Activated naive CD4-positive, alpha-beta T cell treated with anti-CD3 and anti-CD28 coated beads, Interleukin-2, amount 50 U/mL, for 24 hours (primary cell): ENCODE measurements at regions not wholly inside any gene's neighbourhood (a gene's known extent, or its start where the extent isn't known, plus 50 kb on each side); places are given as distances from the start of the nearest gene placed in this dataset.
"Not testable (repeated sequence)": the region's sequence is repeated elsewhere in the genome, so short reads cannot be mapped to it uniquely, and the experiment has no call there.

ENCODE experiments used
- H3K27ac Mint-ChIP-seq: one replicate; pipeline ENCODE4 v1.8.0; 2021; ENCODE audit warnings: mild to moderate bottlenecking, mixed read lengths
- H3K27me3 Mint-ChIP-seq: one replicate; pipeline ENCODE4 v1.8.0; 2021; ENCODE audit warnings: mixed read lengths
- H3K36me3 Mint-ChIP-seq: one replicate; pipeline ENCODE4 v1.8.0; 2021; ENCODE audit warnings: mixed read lengths
- H3K4me1 Mint-ChIP-seq: one replicate; pipeline ENCODE4 v1.8.0; 2021; ENCODE audit warnings: mixed read lengths
- H3K4me3 Mint-ChIP-seq: one replicate; pipeline ENCODE4 v1.8.0; 2021; ENCODE audit warnings: mild to moderate bottlenecking, mixed read lengths
- H3K9me3 Mint-ChIP-seq: one replicate; pipeline ENCODE4 v1.8.0; 2021; ENCODE audit warnings: mixed read lengths

- H3K36me3 Mint-ChIP-seq, H3K4me1 Mint-ChIP-seq, H3K27me3 Mint-ChIP-seq, H3K27ac Mint-ChIP-seq, H3K9me3 Mint-ChIP-seq, H3K4me3 Mint-ChIP-seq: not testable (repeated sequence)
These were observed 186.1 kb downstream of the SAMD5 start for GRCh38 chr6:147694556-147694955.

- Mint-ChIP-seq H3K27ac (no peak overlapping the region), H3K9me3 (no peaks in the 10 kb centered on the region), H3K4me1 (no peaks in the 10 kb centered on the region), H3K4me3 (no peak overlapping the region), H3K27me3 (peaks cover 1% of the 10 kb centered on the region), H3K36me3 (no peaks in the 10 kb centered on the region)
These were observed 187.3 kb downstream of the SAMD5 start for GRCh38 chr6:147695819-147696218.

- no peaks in the 10 kb centered on the region for H3K4me1 Mint-ChIP-seq
- H3K36me3 Mint-ChIP-seq, result no peaks in the 10 kb centered on the region
- H3K27ac Mint-ChIP-seq, result no peak overlapping the region
- H3K4me3 Mint-ChIP-seq, result no peak overlapping the region
- H3K9me3 Mint-ChIP-seq, result no peaks in the 10 kb centered on the region
- H3K27me3 Mint-ChIP-seq, result peaks cover 1% of the 10 kb centered on the region
These were observed 190.7 kb downstream of the SAMD5 start for GRCh38 chr6:147699140-147699539.

- Mint-ChIP-seq H3K4me1 (no peaks in the 10 kb centered on the region), H3K27me3 (peaks cover 1% of the 10 kb centered on the region), H3K27ac (no peak overlapping the region), H3K9me3 (no peaks in the 10 kb centered on the region), H3K4me3 (no peak overlapping the region), H3K36me3 (no peaks in the 10 kb centered on the region)
These were observed 191.1 kb downstream of the SAMD5 start for GRCh38 chr6:147699637-147700036.

GRCh38 chr6:147700436-147701209 is 192.1 kb downstream of the SAMD5 start:
- Mint-ChIP-seq H3K36me3 (no peaks in the 10 kb centered on the region), H3K4me1 (no peaks in the 10 kb centered on the region)

GRCh38 chr6:147704691-147705090 is 196.2 kb downstream of the SAMD5 start:
- Mint-ChIP-seq H3K9me3 (no peaks in the 10 kb centered on the region), H3K27ac (no peak overlapping the region), H3K4me1 (no peaks in the 10 kb centered on the region), H3K27me3 (no peaks in the 10 kb centered on the region), H3K36me3 (no peaks in the 10 kb centered on the region), H3K4me3 (no peak overlapping the region)

More at GRCh38 chr6:147700436-147701209, 192.1 kb downstream of the SAMD5 start:
- no peaks in the 10 kb centered on the region for H3K27me3 Mint-ChIP-seq
- no peak overlapping the region for H3K4me3 Mint-ChIP-seq
- no peaks in the 10 kb centered on the region for H3K9me3 Mint-ChIP-seq
- no peak overlapping the region for H3K27ac Mint-ChIP-seq

- H3K4me3 Mint-ChIP-seq, result no peak overlapping the region
- no peaks in the 10 kb centered on the region for H3K27me3 Mint-ChIP-seq
These were observed 199.0 kb downstream of the SAMD5 start for GRCh38 chr6:147707524-147707923.

GRCh38 chr6:147708170-147708569 is 199.7 kb downstream of the SAMD5 start:
- no peak overlapping the region for H3K27ac Mint-ChIP-seq
- H3K4me1 Mint-ChIP-seq, result no peaks in the 10 kb centered on the region

More at GRCh38 chr6:147707524-147707923, 199.0 kb downstream of the SAMD5 start:
- Mint-ChIP-seq H3K27ac (no peak overlapping the region), H3K9me3 (no peaks in the 10 kb centered on the region), H3K36me3 (no peaks in the 10 kb centered on the region), H3K4me1 (no peaks in the 10 kb centered on the region)

GRCh38 chr6:147709396-147710272 is 201.1 kb downstream of the SAMD5 start:
- no peaks in the 10 kb centered on the region for H3K27me3 Mint-ChIP-seq
- H3K36me3 Mint-ChIP-seq, result no peaks in the 10 kb centered on the region

More at GRCh38 chr6:147708170-147708569, 199.7 kb downstream of the SAMD5 start:
- no peak overlapping the region for H3K4me3 Mint-ChIP-seq
- no peaks in the 10 kb centered on the region for H3K27me3 Mint-ChIP-seq
- no peaks in the 10 kb centered on the region for H3K36me3 Mint-ChIP-seq
- H3K9me3 Mint-ChIP-seq, result no peaks in the 10 kb centered on the region

GRCh38 chr6:147710890-147711289 is 202.4 kb downstream of the SAMD5 start:
- Mint-ChIP-seq H3K36me3 (no peaks in the 10 kb centered on the region), H3K4me3 (no peak overlapping the region)

More at GRCh38 chr6:147709396-147710272, 201.1 kb downstream of the SAMD5 start:
- no peak overlapping the region for H3K4me3 Mint-ChIP-seq
- H3K9me3 Mint-ChIP-seq, result no peaks in the 10 kb centered on the region
- no peak overlapping the region for H3K27ac Mint-ChIP-seq
- H3K4me1 Mint-ChIP-seq, result no peaks in the 10 kb centered on the region

GRCh38 chr6:147711476-147711875 is 203.0 kb downstream of the SAMD5 start:
- Mint-ChIP-seq H3K36me3 (no peaks in the 10 kb centered on the region), H3K27ac (no peak overlapping the region), H3K4me1 (no peaks in the 10 kb centered on the region), H3K4me3 (no peak overlapping the region), H3K27me3 (no peaks in the 10 kb centered on the region), H3K9me3 (no peaks in the 10 kb centered on the region)

More at GRCh38 chr6:147710890-147711289, 202.4 kb downstream of the SAMD5 start:
- Mint-ChIP-seq H3K27me3 (no peaks in the 10 kb centered on the region), H3K9me3 (no peaks in the 10 kb centered on the region), H3K27ac (no peak overlapping the region), H3K4me1 (no peaks in the 10 kb centered on the region)

- H3K27me3 Mint-ChIP-seq, result no peaks in the 10 kb centered on the region
- H3K9me3 Mint-ChIP-seq, result peaks cover 2% of the 10 kb centered on the region
- no peaks in the 10 kb centered on the region for H3K4me1 Mint-ChIP-seq
- H3K4me3 Mint-ChIP-seq, result no peak overlapping the region
- no peak overlapping the region for H3K27ac Mint-ChIP-seq
- no peaks in the 10 kb centered on the region for H3K36me3 Mint-ChIP-seq
These were observed 204.4 kb downstream of the SAMD5 start for GRCh38 chr6:147712841-147713240.

GRCh38 chr6:147715035-147715434 is 206.5 kb downstream of the SAMD5 start:
- Mint-ChIP-seq H3K4me1 (no peaks in the 10 kb centered on the region), H3K9me3 (peaks cover 7% of the 10 kb centered on the region), H3K4me3 (no peak overlapping the region), H3K27me3 (no peaks in the 10 kb centered on the region), H3K36me3 (no peaks in the 10 kb centered on the region), H3K27ac (no peak overlapping the region)

- H3K36me3 Mint-ChIP-seq, result no peaks in the 10 kb centered on the region
- H3K4me1 Mint-ChIP-seq, result no peaks in the 10 kb centered on the region
- no peak overlapping the region for H3K27ac Mint-ChIP-seq
- H3K27me3 Mint-ChIP-seq, result no peaks in the 10 kb centered on the region
- H3K4me3 Mint-ChIP-seq, result no peak overlapping the region
- peaks cover 7% of the 10 kb centered on the region for H3K9me3 Mint-ChIP-seq
These were observed 207.9 kb downstream of the SAMD5 start for GRCh38 chr6:147716434-147716833.

GRCh38 chr6:147717991-147718390 is 209.5 kb downstream of the SAMD5 start:
- Mint-ChIP-seq H3K27me3 (no peaks in the 10 kb centered on the region), H3K4me3 (no peak overlapping the region), H3K27ac (no peak overlapping the region), H3K9me3 (peaks cover 13% of the 10 kb centered on the region), H3K4me1 (no peaks in the 10 kb centered on the region), H3K36me3 (no peaks in the 10 kb centered on the region)

GRCh38 chr6:147722158-147722557 is 213.7 kb downstream of the SAMD5 start:
- Mint-ChIP-seq H3K27ac (no peak overlapping the region), H3K4me3 (no peak overlapping the region), H3K4me1 (no peaks in the 10 kb centered on the region), H3K9me3 (peaks cover 16% of the 10 kb centered on the region), H3K36me3 (no peaks in the 10 kb centered on the region), H3K27me3 (peaks cover 2% of the 10 kb centered on the region)
